ENCODE measurements at regions not wholly inside any gene's neighbourhood (a gene's known extent, or its start where the extent isn't known, plus 50 kb on each side); places are given as distances from the start of the nearest gene placed in this dataset.

DNA sequence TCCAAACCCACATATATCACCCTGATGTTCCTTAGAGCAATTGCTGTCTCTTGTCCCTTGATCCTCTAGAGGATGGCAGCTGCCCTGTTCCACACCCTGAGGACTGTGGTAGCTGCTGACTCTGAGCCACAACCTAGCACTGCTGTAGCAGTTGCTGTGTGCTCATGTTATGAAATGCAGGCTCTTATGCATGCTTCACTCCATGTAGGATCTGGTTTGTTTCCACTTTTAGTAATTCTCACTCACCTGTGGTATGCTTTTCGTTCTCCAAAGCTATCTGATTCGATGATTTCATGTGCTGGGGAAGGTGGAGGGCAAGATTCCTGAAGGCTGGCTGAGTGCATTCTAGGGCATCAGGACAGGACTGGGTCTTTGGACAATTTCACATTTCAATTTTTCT lies 649.0 kb upstream of the RAB6C start:
- Histone ChIP-seq H3K4me1 (ENCODE audit: control insufficient read depth, insufficient read depth, low read length) (no peaks in the 10 kb centered on the region), H3K4me3 (ENCODE audit: low read depth, low read length) (no peak overlapping the region), H3K9ac (ENCODE audit: low read length) (no peak overlapping the region), H3K27ac (ENCODE audit: low read depth, low read length) (no peak overlapping the region), H3K27me3 (ENCODE audit: control insufficient read depth, insufficient read depth, low read length) (no peaks in the 10 kb centered on the region), H3K9me3 (ENCODE audit: control insufficient read depth, insufficient read depth, low read depth, low read length) (no peaks in the 10 kb centered on the region), H3K36me3 (ENCODE audit: control insufficient read depth, insufficient read depth, low read length) (no peaks in the 10 kb centered on the region)

DNA sequence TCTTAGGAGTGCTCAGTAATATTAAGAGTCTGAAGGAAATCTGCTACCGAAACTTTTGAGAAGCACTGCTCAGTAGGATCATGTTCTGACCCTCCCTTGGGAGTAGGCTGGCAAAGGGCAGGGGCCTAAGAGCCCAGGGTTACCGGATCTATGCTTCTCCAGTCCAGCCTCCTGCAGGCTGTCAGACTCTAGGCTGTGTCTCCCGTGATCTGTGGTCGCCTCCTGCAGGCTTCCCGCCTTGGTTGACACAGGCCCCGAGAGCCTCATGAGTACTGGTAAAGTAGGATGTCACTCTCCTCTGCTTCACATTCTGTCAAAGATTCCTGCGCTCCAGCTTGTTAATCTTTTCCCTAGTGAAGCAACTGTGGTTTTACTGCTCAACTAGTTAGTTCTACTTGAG lies 647.8 kb upstream of the RAB6C start:
- no peaks in the 10 kb centered on the region for H3K36me3 ChIP-seq (ENCODE audit: control insufficient read depth, insufficient read depth, low read length)
- no peaks in the 10 kb centered on the region for H3K9me3 ChIP-seq (ENCODE audit: control insufficient read depth, insufficient read depth, low read depth, low read length)
- H3K27me3 ChIP-seq (ENCODE audit: control insufficient read depth, insufficient read depth, low read length), result no peaks in the 10 kb centered on the region

DNA sequence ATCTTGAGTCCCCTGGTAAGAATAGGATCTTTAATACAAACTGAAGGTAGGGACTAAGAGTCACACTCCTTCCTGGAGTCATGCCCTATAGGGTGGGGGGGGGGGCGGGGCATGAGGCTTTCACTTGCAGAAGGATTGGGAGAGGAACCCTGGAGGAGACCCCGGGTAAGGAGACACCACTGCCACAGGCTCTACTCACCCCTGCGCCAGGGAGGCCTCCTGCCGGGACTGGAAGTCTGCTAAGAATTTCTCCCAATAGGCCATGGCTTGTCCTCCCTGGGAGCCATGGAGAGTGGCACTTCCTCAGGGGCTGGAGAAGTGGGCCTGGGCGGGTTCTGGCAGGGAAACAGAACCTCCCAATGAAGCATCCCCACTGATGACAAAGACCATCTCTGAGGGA lies 645.3 kb upstream of the RAB6C start:
- no peak overlapping the region for H3K9ac ChIP-seq (ENCODE audit: low read length)
- H3K27me3 ChIP-seq (ENCODE audit: control insufficient read depth, insufficient read depth, low read length), result no peaks in the 10 kb centered on the region
- H3K4me3 ChIP-seq (ENCODE audit: low read depth, low read length), result no peak overlapping the region
- H3K27ac ChIP-seq (ENCODE audit: low read depth, low read length), result no peak overlapping the region
- no peaks in the 10 kb centered on the region for H3K9me3 ChIP-seq (ENCODE audit: control insufficient read depth, insufficient read depth, low read depth, low read length)
- H3K36me3 ChIP-seq (ENCODE audit: control insufficient read depth, insufficient read depth, low read length), result no peaks in the 10 kb centered on the region
- no peaks in the 10 kb centered on the region for H3K4me1 ChIP-seq (ENCODE audit: control insufficient read depth, insufficient read depth, low read length)

More for the DNA sequence above, 647.8 kb upstream of the RAB6C start:
- Histone ChIP-seq H3K4me3 (ENCODE audit: low read depth, low read length) (no peak overlapping the region), H3K27ac (ENCODE audit: low read depth, low read length) (no peak overlapping the region), H3K4me1 (ENCODE audit: control insufficient read depth, insufficient read depth, low read length) (no peaks in the 10 kb centered on the region), H3K9ac (ENCODE audit: low read length) (no peak overlapping the region)

DNA sequence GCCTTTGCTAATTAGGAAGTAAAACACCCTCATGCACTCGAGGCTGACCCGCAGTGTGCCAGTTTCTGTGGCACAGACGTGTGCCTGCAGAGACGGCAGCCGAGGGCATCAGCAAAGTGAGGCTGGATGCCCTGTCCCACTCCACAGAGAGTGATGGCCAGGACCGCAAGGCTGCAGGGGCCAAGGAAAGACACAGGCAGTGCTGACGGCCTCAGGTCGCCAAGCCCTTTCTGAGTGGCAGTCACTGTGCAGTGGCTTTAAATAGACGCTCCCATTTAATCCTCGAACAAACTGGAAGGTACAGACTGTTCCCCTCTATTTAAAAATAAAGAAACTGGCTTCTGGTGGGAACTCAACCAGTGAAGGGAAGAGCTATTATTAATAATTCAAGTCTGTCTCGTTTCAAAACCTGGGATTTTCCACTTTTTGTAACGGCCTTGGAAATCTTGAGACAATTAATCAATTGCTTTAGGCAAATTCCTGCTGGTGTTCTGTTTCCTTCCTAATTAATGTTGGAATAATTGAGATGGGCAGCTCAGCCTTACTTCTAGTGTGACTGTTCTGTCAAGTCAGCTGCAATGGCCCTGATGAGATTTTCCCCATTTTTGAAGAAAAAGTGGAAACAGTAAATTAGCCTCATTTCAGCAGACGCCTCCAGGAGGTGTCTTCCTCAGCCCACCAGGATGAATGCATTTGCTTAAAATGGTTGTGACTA lies 644.6 kb upstream of the RAB6C start:
- H3K27me3 ChIP-seq (ENCODE audit: control insufficient read depth, insufficient read depth, low read length), result no peaks in the 10 kb centered on the region
- H3K27ac ChIP-seq (ENCODE audit: low read depth, low read length), result no peak overlapping the region
- no peaks in the 10 kb centered on the region for H3K4me1 ChIP-seq (ENCODE audit: control insufficient read depth, insufficient read depth, low read length)
- no peak overlapping the region for H3K9ac ChIP-seq (ENCODE audit: low read length)
- H3K4me3 ChIP-seq (ENCODE audit: low read depth, low read length), result no peak overlapping the region
- H3K9me3 ChIP-seq (ENCODE audit: control insufficient read depth, insufficient read depth, low read depth, low read length), result no peaks in the 10 kb centered on the region
- H3K36me3 ChIP-seq (ENCODE audit: control insufficient read depth, insufficient read depth, low read length), result no peaks in the 10 kb centered on the region

DNA sequence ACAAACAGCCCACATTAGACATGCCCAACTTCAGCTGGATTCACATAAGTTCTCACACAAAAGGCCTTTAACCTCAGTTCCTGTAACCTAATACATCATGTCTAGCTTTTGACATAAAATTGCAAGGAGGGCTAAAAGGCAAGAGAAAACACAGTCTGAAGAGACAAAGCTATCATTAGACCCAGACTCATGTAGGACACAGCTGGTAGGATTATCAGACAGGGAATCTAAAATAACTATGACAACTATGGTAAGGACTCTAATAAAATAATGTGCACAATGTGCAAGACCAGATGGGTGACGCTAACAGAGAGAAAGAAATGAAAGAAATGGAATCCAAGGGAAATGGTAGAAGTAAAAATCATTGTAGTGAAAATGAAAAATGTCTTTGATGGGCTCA lies 643.2 kb upstream of the RAB6C start:
- Histone ChIP-seq H3K4me3 (ENCODE audit: low read depth, low read length) (no peak overlapping the region), H3K27me3 (ENCODE audit: control insufficient read depth, insufficient read depth, low read length) (no peaks in the 10 kb centered on the region), H3K36me3 (ENCODE audit: control insufficient read depth, insufficient read depth, low read length) (no peaks in the 10 kb centered on the region), H3K9me3 (ENCODE audit: control insufficient read depth, insufficient read depth, low read depth, low read length) (peaks cover 4% of the 10 kb centered on the region; the same call in 1 of the 2 replicates), H3K27ac (ENCODE audit: low read depth, low read length) (no peak overlapping the region), H3K4me1 (ENCODE audit: control insufficient read depth, insufficient read depth, low read length) (no peaks in the 10 kb centered on the region), H3K9ac (ENCODE audit: low read length) (no peak overlapping the region)

DNA sequence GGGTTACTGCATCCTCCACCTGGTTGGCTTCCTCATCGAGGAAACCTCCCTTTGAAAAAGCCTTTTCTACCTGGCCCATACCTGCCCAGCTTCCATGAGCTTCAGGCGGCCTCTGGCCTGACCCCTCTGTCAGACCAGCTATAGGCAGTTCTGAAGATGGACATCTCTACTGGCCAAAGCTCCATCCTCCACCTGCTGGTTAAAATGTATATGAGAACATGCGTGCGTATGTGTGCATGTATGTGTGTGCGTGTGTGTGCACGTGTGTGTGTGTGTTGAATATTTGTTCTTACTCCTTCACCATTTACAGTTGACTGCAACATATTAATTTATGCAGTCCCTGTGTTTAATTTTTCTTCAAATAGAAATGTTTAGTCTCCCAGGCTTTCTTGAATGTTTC lies 642.4 kb upstream of the RAB6C start:
- Histone ChIP-seq H3K4me1 (ENCODE audit: control insufficient read depth, insufficient read depth, low read length) (no peaks in the 10 kb centered on the region), H3K27ac (ENCODE audit: low read depth, low read length) (no peak overlapping the region), H3K9me3 (ENCODE audit: control insufficient read depth, insufficient read depth, low read depth, low read length) (peaks cover 4% of the 10 kb centered on the region; the same call in 1 of the 2 replicates), H3K9ac (ENCODE audit: low read length) (no peak overlapping the region), H3K27me3 (ENCODE audit: control insufficient read depth, insufficient read depth, low read length) (no peaks in the 10 kb centered on the region), H3K4me3 (ENCODE audit: low read depth, low read length) (no peak overlapping the region), H3K36me3 (ENCODE audit: control insufficient read depth, insufficient read depth, low read length) (no peaks in the 10 kb centered on the region)

DNA sequence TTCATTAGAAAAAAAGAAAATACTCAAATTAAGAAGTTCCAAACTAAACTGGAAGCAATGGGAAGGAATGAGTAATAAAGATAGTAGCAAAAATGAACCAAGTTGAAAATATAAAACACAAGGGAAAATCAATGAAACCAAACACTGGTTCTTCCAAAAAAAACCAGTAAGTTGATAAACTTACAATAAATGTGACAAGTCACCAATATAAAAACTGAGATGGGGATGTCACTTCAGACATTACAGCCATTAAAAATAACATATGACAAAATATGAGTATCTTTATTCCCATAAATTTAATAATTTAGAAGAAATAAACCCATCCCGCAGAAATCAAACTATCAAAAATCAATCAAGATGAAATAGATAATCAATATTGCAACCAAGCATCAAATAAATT lies 633.9 kb upstream of the RAB6C start:
- H3K4me3 ChIP-seq (ENCODE audit: low read depth, low read length), result no peak overlapping the region
- no peak overlapping the region for H3K9ac ChIP-seq (ENCODE audit: low read length)
- no peaks in the 10 kb centered on the region for H3K4me1 ChIP-seq (ENCODE audit: control insufficient read depth, insufficient read depth, low read length)
- H3K9me3 ChIP-seq (ENCODE audit: control insufficient read depth, insufficient read depth, low read depth, low read length), result peaks cover 4% of the 10 kb centered on the region; the same call in 1 of the 2 replicates
- H3K27ac ChIP-seq (ENCODE audit: low read depth, low read length), result no peak overlapping the region
- no peaks in the 10 kb centered on the region for H3K27me3 ChIP-seq (ENCODE audit: control insufficient read depth, insufficient read depth, low read length)
- no peaks in the 10 kb centered on the region for H3K36me3 ChIP-seq (ENCODE audit: control insufficient read depth, insufficient read depth, low read length)

DNA sequence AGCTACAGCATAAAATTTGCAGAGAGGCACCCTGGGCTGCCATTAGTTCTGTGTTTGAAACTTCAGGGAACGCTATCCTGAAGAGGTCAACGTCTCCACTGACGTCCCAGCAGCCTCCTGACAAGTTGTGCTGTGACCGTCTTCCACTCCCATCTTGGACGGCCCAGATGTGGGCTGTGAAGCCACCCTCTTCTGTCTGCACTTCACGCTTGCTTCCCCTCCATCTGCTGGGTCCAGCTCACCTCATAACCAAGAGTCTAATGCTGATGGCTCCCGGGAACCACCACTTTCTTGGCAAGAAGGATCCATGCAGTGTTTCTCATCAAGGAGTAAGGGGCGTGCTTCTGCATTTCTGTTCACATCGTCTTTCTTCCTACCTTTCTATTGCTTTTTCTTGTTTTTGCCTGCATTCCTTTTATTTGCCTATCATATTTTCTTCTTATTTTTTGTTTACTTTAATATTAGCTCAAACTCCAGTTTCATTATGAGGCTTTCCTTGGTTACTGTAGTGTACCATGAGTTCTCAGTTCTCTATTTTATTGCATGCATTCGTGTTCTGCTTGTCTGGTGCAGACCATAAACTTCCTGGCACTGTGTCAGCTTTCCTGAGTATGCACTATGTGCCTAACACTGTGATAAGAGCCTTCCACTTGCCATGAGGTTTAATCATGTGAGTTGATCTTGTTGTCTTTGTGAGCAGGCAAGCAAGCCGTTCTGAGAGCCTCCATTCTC lies 631.8 kb upstream of the RAB6C start:
- Histone ChIP-seq H3K9me3 (ENCODE audit: control insufficient read depth, insufficient read depth, low read depth, low read length) (no peaks in the 10 kb centered on the region), H3K4me3 (ENCODE audit: low read depth, low read length) (no peak overlapping the region), H3K9ac (ENCODE audit: low read length) (no peak overlapping the region), H3K36me3 (ENCODE audit: control insufficient read depth, insufficient read depth, low read length) (no peaks in the 10 kb centered on the region), H3K4me1 (ENCODE audit: control insufficient read depth, insufficient read depth, low read length) (no peaks in the 10 kb centered on the region), H3K27me3 (ENCODE audit: control insufficient read depth, insufficient read depth, low read length) (no peaks in the 10 kb centered on the region), H3K27ac (ENCODE audit: low read depth, low read length) (no peak overlapping the region)

DNA sequence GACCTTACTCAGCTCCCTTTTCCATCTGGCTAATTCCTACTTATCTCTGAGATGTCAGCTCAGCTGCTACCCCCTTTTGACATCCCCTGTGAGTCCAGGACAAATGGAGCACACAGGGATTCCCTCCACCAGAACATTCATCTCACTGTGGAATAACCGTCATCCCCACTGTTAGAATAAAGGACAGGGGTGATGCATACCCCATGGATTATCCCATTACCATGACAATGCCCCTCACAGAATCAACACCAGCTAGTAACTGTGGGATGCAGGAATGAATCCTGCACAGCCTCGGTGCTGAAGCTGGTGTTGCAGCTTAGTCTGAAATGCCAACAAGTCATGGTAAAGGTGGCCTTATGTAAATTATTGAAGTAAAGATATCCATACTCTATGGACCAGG lies 624.8 kb upstream of the RAB6C start:
- Histone ChIP-seq H3K4me3 (ENCODE audit: low read depth, low read length) (no peak overlapping the region), H3K27me3 (ENCODE audit: control insufficient read depth, insufficient read depth, low read length) (no peaks in the 10 kb centered on the region), H3K9ac (ENCODE audit: low read length) (no peak overlapping the region), H3K4me1 (ENCODE audit: control insufficient read depth, insufficient read depth, low read length) (no peaks in the 10 kb centered on the region), H3K27ac (ENCODE audit: low read depth, low read length) (no peak overlapping the region), H3K36me3 (ENCODE audit: control insufficient read depth, insufficient read depth, low read length) (no peaks in the 10 kb centered on the region), H3K9me3 (ENCODE audit: control insufficient read depth, insufficient read depth, low read depth, low read length) (no peaks in the 10 kb centered on the region)

DNA sequence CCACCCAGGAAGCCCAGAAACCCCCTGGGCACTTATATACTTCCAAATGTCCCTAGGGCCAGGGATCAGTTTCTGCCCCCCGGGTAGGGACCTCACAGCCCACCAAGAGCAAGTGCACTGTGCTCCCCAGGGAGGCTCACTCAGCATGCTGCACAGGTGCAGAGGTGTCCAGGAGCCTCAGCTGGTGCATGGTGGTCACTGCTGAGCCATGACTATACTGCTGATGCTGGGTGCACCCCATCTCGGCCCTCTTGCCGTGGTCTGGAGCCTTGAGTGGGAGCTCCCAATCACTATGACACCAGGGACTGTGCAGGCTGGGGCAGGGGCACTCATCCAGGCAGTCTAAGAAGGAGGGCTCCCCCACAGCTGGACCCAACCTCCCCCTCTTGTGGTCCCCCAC lies 617.8 kb upstream of the RAB6C start:
- H3K36me3 ChIP-seq (ENCODE audit: control insufficient read depth, insufficient read depth, low read length), result no peaks in the 10 kb centered on the region
- no peak overlapping the region for H3K4me3 ChIP-seq (ENCODE audit: low read depth, low read length)
- no peaks in the 10 kb centered on the region; the same call in 1 of the 2 replicates for H3K27me3 ChIP-seq (ENCODE audit: control insufficient read depth, insufficient read depth, low read length)
- no peak overlapping the region for H3K9ac ChIP-seq (ENCODE audit: low read length)
- H3K4me1 ChIP-seq (ENCODE audit: control insufficient read depth, insufficient read depth, low read length), result no peaks in the 10 kb centered on the region
- H3K27ac ChIP-seq (ENCODE audit: low read depth, low read length), result no peak overlapping the region
- H3K9me3 ChIP-seq (ENCODE audit: control insufficient read depth, insufficient read depth, low read depth, low read length), result no peaks in the 10 kb centered on the region

DNA sequence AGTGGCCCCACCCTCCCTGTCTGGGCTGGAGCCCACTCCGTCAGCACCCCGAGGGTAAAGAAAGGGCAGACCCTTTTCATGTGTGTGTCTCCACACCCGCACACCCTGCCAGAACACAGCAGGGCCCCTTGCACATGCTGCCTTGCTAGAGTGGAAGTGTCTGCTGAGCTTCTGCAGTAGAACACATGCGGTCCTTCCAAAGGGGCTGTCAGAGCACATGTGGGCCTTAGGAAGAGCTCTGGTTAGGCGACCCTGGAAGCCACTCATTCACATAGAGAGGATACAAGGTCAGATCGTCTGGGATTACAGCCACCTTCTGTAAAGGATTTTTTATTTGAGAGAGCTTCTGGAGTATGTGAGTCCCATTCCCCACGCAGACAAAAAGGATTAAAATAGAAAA lies 613.2 kb upstream of the RAB6C start:
- Histone ChIP-seq H3K9me3 (ENCODE audit: control insufficient read depth, insufficient read depth, low read depth, low read length) (no peaks in the 10 kb centered on the region), H3K27ac (ENCODE audit: low read depth, low read length) (no peak overlapping the region), H3K36me3 (ENCODE audit: control insufficient read depth, insufficient read depth, low read length) (no peaks in the 10 kb centered on the region), H3K4me3 (ENCODE audit: low read depth, low read length) (no peak overlapping the region), H3K4me1 (ENCODE audit: control insufficient read depth, insufficient read depth, low read length) (no peaks in the 10 kb centered on the region), H3K27me3 (ENCODE audit: control insufficient read depth, insufficient read depth, low read length) (no peaks in the 10 kb centered on the region; the same call in 1 of the 2 replicates), H3K9ac (ENCODE audit: low read length) (no peak overlapping the region)
